ENCODE measurements at regions not wholly inside any gene's neighbourhood (a gene's known extent, or its start where the extent isn't known, plus 50 kb on each side); places are given as distances from the start of the nearest gene placed in this dataset.

DNA sequence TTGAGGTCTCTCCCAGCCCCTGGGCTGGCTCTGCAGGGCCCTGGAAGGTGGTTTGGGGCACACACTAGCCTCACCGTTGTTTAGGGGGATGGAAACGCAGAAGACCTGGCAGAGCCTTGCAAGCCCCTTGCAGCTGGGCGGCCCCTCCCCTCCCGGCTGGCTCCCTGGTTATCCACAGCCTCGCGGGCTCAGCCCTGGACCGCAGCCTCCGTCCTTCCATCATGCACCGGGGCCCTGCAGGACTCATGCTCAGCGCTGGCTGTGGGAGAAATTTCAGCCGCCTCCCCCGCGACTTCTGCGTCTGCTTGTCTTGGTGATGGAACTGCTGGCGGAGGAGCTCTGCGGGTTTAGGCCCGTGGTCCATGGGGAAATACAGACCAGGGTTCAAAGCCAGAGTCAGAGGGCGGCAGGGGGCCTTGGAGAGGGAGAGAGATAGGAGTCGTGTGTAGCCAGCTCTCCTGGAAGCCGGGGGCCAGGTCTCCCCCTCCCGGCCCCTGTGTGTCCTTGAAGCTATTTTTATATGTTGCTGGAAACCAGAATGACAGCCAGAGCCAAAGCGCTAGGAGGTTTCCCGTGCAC lies 75.8 kb upstream of the IER5L start:
- no peak for TF ChIP-seq POLR2A (IDR thresholded peaks at IDR 0.05)
- TF ChIP-seq, protein P1, sequence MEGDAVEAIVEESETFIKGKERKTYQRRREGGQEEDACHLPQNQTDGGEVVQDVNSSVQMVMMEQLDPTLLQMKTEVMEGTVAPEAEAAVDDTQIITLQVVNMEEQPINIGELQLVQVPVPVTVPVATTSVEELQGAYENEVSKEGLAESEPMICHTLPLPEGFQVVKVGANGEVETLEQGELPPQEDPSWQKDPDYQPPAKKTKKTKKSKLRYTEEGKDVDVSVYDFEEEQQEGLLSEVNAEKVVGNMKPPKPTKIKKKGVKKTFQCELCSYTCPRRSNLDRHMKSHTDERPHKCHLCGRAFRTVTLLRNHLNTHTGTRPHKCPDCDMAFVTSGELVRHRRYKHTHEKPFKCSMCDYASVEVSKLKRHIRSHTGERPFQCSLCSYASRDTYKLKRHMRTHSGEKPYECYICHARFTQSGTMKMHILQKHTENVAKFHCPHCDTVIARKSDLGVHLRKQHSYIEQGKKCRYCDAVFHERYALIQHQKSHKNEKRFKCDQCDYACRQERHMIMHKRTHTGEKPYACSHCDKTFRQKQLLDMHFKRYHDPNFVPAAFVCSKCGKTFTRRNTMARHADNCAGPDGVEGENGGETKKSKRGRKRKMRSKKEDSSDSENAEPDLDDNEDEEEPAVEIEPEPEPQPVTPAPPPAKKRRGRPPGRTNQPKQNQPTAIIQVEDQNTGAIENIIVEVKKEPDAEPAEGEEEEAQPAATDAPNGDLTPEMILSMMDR (IDR thresholded peaks at IDR 0.05 in 4 of 5, conservative IDR thresholded peaks at IDR 0.05 in 1 of 5), result no peak
